Prostate gland (tissue), 2 donors: ENCODE measurements at regions not wholly inside any gene's neighbourhood (a gene's known extent, or its start where the extent isn't known, plus 50 kb on each side); places are given as distances from the start of the nearest gene placed in this dataset.
"Not testable (repeated sequence)": the region's sequence is repeated elsewhere in the genome, so short reads cannot be mapped to it uniquely, and the experiment has no call there.

ENCODE experiments used
- POLR2A ChIP-seq: fragments of 450-650 bp; IDR thresholded peaks from one replicate; pipeline ENCODE4 v1.6.1; 2016; ENCODE audit warnings: antibody characterized with exemption, mild to moderate bottlenecking
- TF ChIP-seq, protein P1 (sequence below), 4 experiments: fragments of 200-600 bp in 2 of 4; fragments of 450-650 bp in 2 of 4; sonication (generic) in 2 of 4; IDR thresholded peaks; 1 replicate in 3 of 4; 2 replicates in 1 of 4; pipeline ENCODE4 v1.5.1; 2016 to 2019; ENCODE audit warnings: antibody characterized with exemption in 4 of 4, mild to moderate bottlenecking in 2 of 4, moderate library complexity in 2 of 4

DNA sequence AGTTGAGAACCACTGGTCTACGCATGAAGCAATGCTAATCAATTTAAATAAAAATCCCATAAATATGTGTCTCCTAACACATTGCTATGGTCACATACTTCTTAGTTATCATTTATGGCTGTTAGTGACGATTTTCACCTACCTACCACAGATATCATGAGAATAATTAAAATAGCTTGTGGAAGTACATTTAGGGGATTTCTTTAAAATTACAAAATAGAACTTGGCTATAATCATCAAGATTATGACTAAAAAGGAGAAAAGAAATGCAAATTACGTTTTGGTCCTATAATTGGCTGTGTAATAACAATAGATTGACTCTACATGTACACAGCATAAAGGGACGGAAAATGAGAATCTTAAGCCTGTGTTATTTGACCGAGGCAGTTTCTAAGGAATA, 581.4 kb downstream of the PRIM2 start:
- TF ChIP-seq, protein P1, sequence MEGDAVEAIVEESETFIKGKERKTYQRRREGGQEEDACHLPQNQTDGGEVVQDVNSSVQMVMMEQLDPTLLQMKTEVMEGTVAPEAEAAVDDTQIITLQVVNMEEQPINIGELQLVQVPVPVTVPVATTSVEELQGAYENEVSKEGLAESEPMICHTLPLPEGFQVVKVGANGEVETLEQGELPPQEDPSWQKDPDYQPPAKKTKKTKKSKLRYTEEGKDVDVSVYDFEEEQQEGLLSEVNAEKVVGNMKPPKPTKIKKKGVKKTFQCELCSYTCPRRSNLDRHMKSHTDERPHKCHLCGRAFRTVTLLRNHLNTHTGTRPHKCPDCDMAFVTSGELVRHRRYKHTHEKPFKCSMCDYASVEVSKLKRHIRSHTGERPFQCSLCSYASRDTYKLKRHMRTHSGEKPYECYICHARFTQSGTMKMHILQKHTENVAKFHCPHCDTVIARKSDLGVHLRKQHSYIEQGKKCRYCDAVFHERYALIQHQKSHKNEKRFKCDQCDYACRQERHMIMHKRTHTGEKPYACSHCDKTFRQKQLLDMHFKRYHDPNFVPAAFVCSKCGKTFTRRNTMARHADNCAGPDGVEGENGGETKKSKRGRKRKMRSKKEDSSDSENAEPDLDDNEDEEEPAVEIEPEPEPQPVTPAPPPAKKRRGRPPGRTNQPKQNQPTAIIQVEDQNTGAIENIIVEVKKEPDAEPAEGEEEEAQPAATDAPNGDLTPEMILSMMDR (IDR thresholded peaks at IDR 0.05) = not testable (repeated sequence)
- not testable (repeated sequence) for TF ChIP-seq POLR2A
